ENCODE measurements at regions not wholly inside any gene's neighbourhood (a gene's known extent, or its start where the extent isn't known, plus 50 kb on each side); places are given as distances from the start of the nearest gene placed in this dataset.

DNA sequence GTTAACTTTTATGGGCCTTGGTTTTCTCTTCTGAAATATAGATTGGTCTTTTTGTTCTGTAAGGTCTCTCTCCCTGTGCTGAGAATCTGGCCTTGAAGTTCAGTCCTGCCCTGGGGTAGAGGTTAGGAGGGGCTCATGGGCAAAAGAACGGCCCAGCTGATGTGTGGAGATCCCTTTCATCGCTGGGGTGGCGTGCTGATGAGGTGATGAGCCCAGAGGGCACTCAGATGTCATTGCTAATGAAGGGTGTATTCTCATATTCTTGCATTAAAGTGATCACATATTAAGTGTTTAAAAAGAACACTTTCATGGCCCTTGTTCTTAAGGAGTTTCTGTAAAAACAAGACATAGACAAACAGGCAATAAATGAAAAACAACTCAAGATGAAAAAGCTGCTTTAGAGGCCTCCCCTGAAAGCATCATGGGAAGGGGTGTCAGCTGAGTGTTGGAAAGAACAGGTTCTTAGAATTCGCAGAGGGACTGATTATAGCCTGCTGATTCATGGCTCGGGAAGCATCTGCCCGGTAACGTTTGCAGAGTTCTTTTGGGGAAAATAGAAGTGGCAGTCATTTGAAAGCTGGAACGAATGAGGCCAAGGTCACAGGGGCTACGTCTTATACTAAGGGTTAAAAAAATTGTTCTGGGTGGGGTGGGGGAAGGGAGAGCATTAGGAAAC lies 72.5 kb upstream of the GPR158 start:
- no peak for TF ChIP-seq SPI1 (IDR thresholded peaks at IDR 0.05; ENCODE audit: borderline replicate concordance, low read depth)
- TF ChIP-seq, protein P1, sequence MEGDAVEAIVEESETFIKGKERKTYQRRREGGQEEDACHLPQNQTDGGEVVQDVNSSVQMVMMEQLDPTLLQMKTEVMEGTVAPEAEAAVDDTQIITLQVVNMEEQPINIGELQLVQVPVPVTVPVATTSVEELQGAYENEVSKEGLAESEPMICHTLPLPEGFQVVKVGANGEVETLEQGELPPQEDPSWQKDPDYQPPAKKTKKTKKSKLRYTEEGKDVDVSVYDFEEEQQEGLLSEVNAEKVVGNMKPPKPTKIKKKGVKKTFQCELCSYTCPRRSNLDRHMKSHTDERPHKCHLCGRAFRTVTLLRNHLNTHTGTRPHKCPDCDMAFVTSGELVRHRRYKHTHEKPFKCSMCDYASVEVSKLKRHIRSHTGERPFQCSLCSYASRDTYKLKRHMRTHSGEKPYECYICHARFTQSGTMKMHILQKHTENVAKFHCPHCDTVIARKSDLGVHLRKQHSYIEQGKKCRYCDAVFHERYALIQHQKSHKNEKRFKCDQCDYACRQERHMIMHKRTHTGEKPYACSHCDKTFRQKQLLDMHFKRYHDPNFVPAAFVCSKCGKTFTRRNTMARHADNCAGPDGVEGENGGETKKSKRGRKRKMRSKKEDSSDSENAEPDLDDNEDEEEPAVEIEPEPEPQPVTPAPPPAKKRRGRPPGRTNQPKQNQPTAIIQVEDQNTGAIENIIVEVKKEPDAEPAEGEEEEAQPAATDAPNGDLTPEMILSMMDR (IDR thresholded peaks at IDR 0.05; ENCODE audit: insufficient read depth, low read length): no peak

Data from HL-60 (cell line).